H1 (cell line): ENCODE measurements at regions not wholly inside any gene's neighbourhood (a gene's known extent, or its start where the extent isn't known, plus 50 kb on each side); places are given as distances from the start of the nearest gene placed in this dataset.

Experiments used
- BRCA1 ChIP-seq: IDR thresholded peaks from 2 replicates; pipeline ENCODE4 v1.6.1; 2012; ENCODE audit warnings: low read depth, low read length, improper control_type of control experiment
- EGR1 ChIP-seq: IDR thresholded peaks from 2 replicates; pipeline ENCODE4 v1.6.1; 2011; ENCODE audit warnings: low read depth, low read length, borderline replicate concordance
- EP300 ChIP-seq, 2 experiments: IDR thresholded peaks; 1 replicate in 1 of 2; 2 replicates in 1 of 2; pipeline ENCODE4 v1.6.1; 2011 to 2012; ENCODE audit warnings: low read depth in 2 of 2, low read length in 2 of 2, mild to moderate bottlenecking in 2 of 2, borderline replicate concordance in 1 of 2, inconsistent platforms in 1 of 2, moderate library complexity in 1 of 2
- HDAC2 ChIP-seq, 2 experiments: fragments of 300-600 bp in 1 of 2; sonication (generic) in 1 of 2; IDR thresholded peaks; 2 replicates each; pipeline ENCODE4 v1.6.1; 2011 to 2012; ENCODE audit warnings: low read depth in 2 of 2, low read length in 2 of 2, mild to moderate bottlenecking in 2 of 2, moderate library complexity in 2 of 2, borderline replicate concordance in 1 of 2, inconsistent platforms in 1 of 2
- KDM4A ChIP-seq: IDR thresholded peaks from one replicate; pipeline ENCODE4 v1.7.1; 2012; ENCODE audit warnings: low read depth, mild to moderate bottlenecking, moderate library complexity, low read length, inconsistent platforms; ENCODE audit not compliant: severe bottlenecking

DNA sequence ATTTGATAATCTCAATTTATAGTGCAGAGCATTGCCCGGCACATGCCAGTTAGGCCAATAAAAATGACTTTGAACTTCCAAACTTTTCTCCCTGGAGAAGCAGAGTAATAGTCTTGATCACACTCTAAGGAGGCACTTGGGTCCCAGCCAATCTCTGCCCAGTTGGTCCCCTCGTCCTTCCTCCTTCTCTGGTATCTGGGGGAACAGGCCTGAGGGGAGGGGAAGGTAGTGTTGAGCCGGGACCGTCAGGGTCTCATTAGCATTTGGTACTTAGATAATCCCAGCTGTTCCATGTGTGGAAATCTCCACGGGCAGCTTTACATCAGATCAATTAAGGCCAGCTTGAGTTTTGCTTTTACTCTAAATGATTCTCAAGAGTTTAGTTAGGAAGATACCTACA is 70.1 kb downstream of the ZNF641 start (continued):
- no peak for TF ChIP-seq EGR1
- no peak for TF ChIP-seq HDAC2 (IDR thresholded peaks at IDR 0.05; ENCODE audit: borderline replicate concordance in 1 of 2, low read depth in 2 of 2, low read length in 2 of 2)
- TF ChIP-seq KDM4A: no peak
- TF ChIP-seq EP300 (IDR thresholded peaks at IDR 0.05; ENCODE audit: borderline replicate concordance in 1 of 2, low read depth in 2 of 2, low read length in 2 of 2): no peak
- no peak for TF ChIP-seq BRCA1
